Suprapubic skin (tissue), 4 donors: ENCODE measurements at regions not wholly inside any gene's neighbourhood (a gene's known extent, or its start where the extent isn't known, plus 50 kb on each side); places are given as distances from the start of the nearest gene placed in this dataset.

Experiments used
- DNase-seq, 2 donors: peaks; one replicate each; pipeline ENCODE4 v3.0.0-alpha.2; 2019; ENCODE audit warnings: low spot score in 2 of 2
- H3K27ac ChIP-seq: fragments of 200-600 bp; sonication (generic); one replicate; pipeline ENCODE4 v1.5.1; 2019
- H3K27me3 ChIP-seq: fragments of 200-600 bp; sonication (generic); one replicate; pipeline ENCODE4 v1.5.1; 2019
- H3K36me3 ChIP-seq: fragments of 200-600 bp; sonication (generic); one replicate; pipeline ENCODE4 v1.5.1; 2019
- H3K4me1 ChIP-seq: fragments of 200-600 bp; sonication (generic); one replicate; pipeline ENCODE4 v1.5.1; 2019
- H3K4me3 ChIP-seq: fragments of 200-600 bp; sonication (generic); one replicate; pipeline ENCODE4 v1.5.1; 2019; ENCODE audit warnings: mild to moderate bottlenecking
- H3K9me3 ChIP-seq: fragments of 200-600 bp; sonication (generic); one replicate; pipeline ENCODE4 v1.5.1; 2019
- CTCF ChIP-seq, 2 donors: fragments of 200-600 bp in 1 of 2; fragments of 450-650 bp in 1 of 2; sonication (generic) in 1 of 2; IDR thresholded peaks; one replicate each; pipeline ENCODE4 v1.5.1; 2016 to 2019; ENCODE audit warnings: antibody characterized with exemption in 2 of 2, mild to moderate bottlenecking in 1 of 2, moderate library complexity in 1 of 2
- EP300 ChIP-seq: sonication (generic); formaldehyde crosslinking; IDR thresholded peaks from one replicate; pipeline ENCODE4 v1.6.1; 2017; ENCODE audit warnings: antibody characterized with exemption
- POLR2A ChIP-seq, 2 donors: fragments of 450-650 bp; IDR thresholded peaks; one replicate each; pipeline ENCODE4 v1.6.1; 2017; ENCODE audit warnings: antibody characterized with exemption in 2 of 2, mild to moderate bottlenecking in 2 of 2, moderate library complexity in 2 of 2
- POLR2AphosphoS5 ChIP-seq, 3 donors: sonication (generic); formaldehyde crosslinking; IDR thresholded peaks; one replicate each; pipeline ENCODE4 v1.6.1; 2017; ENCODE audit warnings: antibody characterized with exemption in 3 of 3
- WGBS: methylation state at CpG from one replicate; pipeline ENCODE4 v1.1.5; 2018; 5-methylcytosine and 5-hydroxymethylcytosine counted together

GRCh38 chr20:40778894-40779496 lies 90.0 kb upstream of the MAFB start:
- TF ChIP-seq CTCF (IDR thresholded peaks at IDR 0.05) = no peak
- TF ChIP-seq EP300 = no peak
- no peak for TF ChIP-seq POLR2A (IDR thresholded peaks at IDR 0.05)
- TF ChIP-seq POLR2AphosphoS5 (IDR thresholded peaks at IDR 0.05) = no peak
- 79% methylated on average over 2 of the region's 2 CpGs for WGBS
- Histone ChIP-seq H3K27me3 (no peaks in the 10 kb centered on the region), H3K9me3 (no peaks in the 10 kb centered on the region), H3K36me3 (no peaks in the 10 kb centered on the region), H3K4me3 (no peak overlapping the region), H3K4me1 (peaks cover 20% of the 10 kb centered on the region), H3K27ac (no peak overlapping the region)
- no peak for DNase-seq

- H3K27ac ChIP-seq = no peak overlapping the region
- H3K36me3 ChIP-seq = no peaks in the 10 kb centered on the region
- TF ChIP-seq POLR2AphosphoS5 (IDR thresholded peaks at IDR 0.05) (no peak), EP300 (no peak), POLR2A (IDR thresholded peaks at IDR 0.05) (no peak), CTCF (IDR thresholded peaks at IDR 0.05) (no peak)
- H3K4me1 ChIP-seq = peaks cover 20% of the 10 kb centered on the region
- peaks cover 7% of the 10 kb centered on the region for H3K27me3 ChIP-seq
- no peak overlapping the region for H3K4me3 ChIP-seq
- no peaks in the 10 kb centered on the region for H3K9me3 ChIP-seq
- 40% methylated on average over 14 of the region's 14 CpGs for WGBS
- DNase-seq = no peak
Observed at GRCh38 chr20:40781327-40782042, 92.4 kb upstream of the MAFB start.

- H3K36me3 ChIP-seq = no peaks in the 10 kb centered on the region
- DNase-seq = no peak
- peaks cover 8% of the 10 kb centered on the region for H3K27me3 ChIP-seq
- no peak for TF ChIP-seq POLR2A (IDR thresholded peaks at IDR 0.05)
- no peak for TF ChIP-seq CTCF (IDR thresholded peaks at IDR 0.05)
- TF ChIP-seq POLR2AphosphoS5 (IDR thresholded peaks at IDR 0.05) = no peak
- no peak for TF ChIP-seq EP300
- H3K4me3 ChIP-seq = no peak overlapping the region
- H3K4me1 ChIP-seq = peaks cover 15% of the 10 kb centered on the region
- 83% methylated on average over 11 of the region's 11 CpGs for WGBS
- H3K9me3 ChIP-seq = no peaks in the 10 kb centered on the region
- H3K27ac ChIP-seq = no peak overlapping the region
Observed at GRCh38 chr20:40782043-40782368, 93.0 kb upstream of the MAFB start.

- H3K36me3 ChIP-seq = no peaks in the 10 kb centered on the region
- 85% methylated on average over 3 of the region's 3 CpGs for WGBS
- no peak overlapping the region for H3K27ac ChIP-seq
- no peak overlapping the region for H3K4me3 ChIP-seq
- peaks cover 11% of the 10 kb centered on the region for H3K4me1 ChIP-seq
- peaks cover 8% of the 10 kb centered on the region for H3K27me3 ChIP-seq
- no peaks in the 10 kb centered on the region for H3K9me3 ChIP-seq
- TF ChIP-seq EP300 (no peak), POLR2AphosphoS5 (IDR thresholded peaks at IDR 0.05) (no peak), CTCF (IDR thresholded peaks at IDR 0.05) (no peak)
- DNase-seq = no peak
Observed at GRCh38 chr20:40785346-40785745, 96.3 kb upstream of the MAFB start.

GRCh38 chr20:40786336-40786735 lies 97.3 kb upstream of the MAFB start:
- H3K36me3 ChIP-seq = no peaks in the 10 kb centered on the region
- H3K4me1 ChIP-seq = peaks cover 7% of the 10 kb centered on the region
- peaks cover 8% of the 10 kb centered on the region for H3K27me3 ChIP-seq
- TF ChIP-seq POLR2AphosphoS5 (IDR thresholded peaks at IDR 0.05) (no peak), EP300 (no peak), CTCF (IDR thresholded peaks at IDR 0.05) (no peak), POLR2A (IDR thresholded peaks at IDR 0.05) (no peak)
- WGBS = 90% methylated on average over 7 of the region's 11 CpGs
- H3K27ac ChIP-seq = no peak overlapping the region
- H3K9me3 ChIP-seq = no peaks in the 10 kb centered on the region
- no peak overlapping the region for H3K4me3 ChIP-seq
- no peak for DNase-seq
